Fibroblast of lung (primary cell): ENCODE measurements at regions not wholly inside any gene's neighbourhood (a gene's known extent, or its start where the extent isn't known, plus 50 kb on each side); places are given as distances from the start of the nearest gene placed in this dataset.

Experiments
- DNase-seq, 2 donors: peaks; one replicate each; pipeline versions ENCODE4 v3.0.0 to v3.0.0-alpha.2; 2010; ENCODE audit warnings: low read depth in 2 of 2
- H2AFZ ChIP-seq: 2 replicates; pipeline ENCODE4 v1.5.1; 2012; ENCODE audit warnings: low read length, control low read depth, inconsistent platforms
- H3K27ac ChIP-seq: 2 replicates; pipeline ENCODE4 v1.5.1; 2011; ENCODE audit warnings: low read length, control low read depth; ENCODE audit not compliant: insufficient read depth
- H3K27me3 ChIP-seq: 2 replicates; pipeline ENCODE4 v1.5.1; 2011; ENCODE audit warnings: mild to moderate bottlenecking, low read length; ENCODE audit not compliant: control insufficient read depth, insufficient read depth
- H3K36me3 ChIP-seq: 2 replicates; pipeline ENCODE4 v1.5.1; 2011; ENCODE audit warnings: low read length; ENCODE audit not compliant: control insufficient read depth, insufficient read depth
- H3K4me1 ChIP-seq: 2 replicates; pipeline ENCODE4 v1.5.1; 2011; ENCODE audit warnings: low read length; ENCODE audit not compliant: control insufficient read depth, insufficient read depth; ENCODE audit errors: extremely low read depth
- H3K4me2 ChIP-seq: 2 replicates; pipeline ENCODE4 v1.5.1; 2011; ENCODE audit warnings: low read length, control low read depth; ENCODE audit not compliant: insufficient read depth; ENCODE audit errors: extremely low read depth
- H3K4me3 ChIP-seq, 4 experiments: fragments of 200-600 bp in 1 of 4; sonication (generic) in 1 of 4; replicated peaks in 1 of 4; 2 replicates each; pipeline ENCODE4 v1.5.1; 2011 to 2016; ENCODE audit warnings: low read length in 4 of 4, low read depth in 3 of 4, mild to moderate bottlenecking in 3 of 4, control low read depth in 2 of 4, inconsistent platforms in 1 of 4, mixed read lengths in 1 of 4; ENCODE audit not compliant: insufficient read depth in 1 of 4; ENCODE audit errors: control extremely low read depth in 1 of 4
- H3K79me2 ChIP-seq: 2 replicates; pipeline ENCODE4 v1.5.1; 2012; ENCODE audit warnings: mild to moderate bottlenecking, low read length, inconsistent platforms; ENCODE audit not compliant: control insufficient read depth, insufficient read depth
- H3K9ac ChIP-seq: 2 replicates; pipeline ENCODE4 v1.5.1; 2011; ENCODE audit warnings: mild to moderate bottlenecking, low read length, control low read depth; ENCODE audit not compliant: insufficient read depth
- H3K9me3 ChIP-seq: 2 replicates; pipeline ENCODE4 v1.5.1; 2012; ENCODE audit warnings: low read depth, low read length; ENCODE audit not compliant: control insufficient read depth, insufficient read depth
- H4K20me1 ChIP-seq: 2 replicates; pipeline ENCODE4 v1.5.1; 2011; ENCODE audit warnings: low read length; ENCODE audit not compliant: control insufficient read depth, insufficient read depth; ENCODE audit errors: extremely low read depth
- CTCF ChIP-seq, 2 donors: IDR thresholded peaks in 1 of 2; conservative IDR thresholded peaks in 1 of 2; 1 replicate in 1 of 2; 2 replicates in 1 of 2; pipeline ENCODE4 v1.5.1; 2011 to 2012; ENCODE audit warnings: low read length in 2 of 2, control low read depth in 1 of 2, inconsistent platforms in 1 of 2, low read depth in 1 of 2, mild to moderate bottlenecking in 1 of 2
- EZH2 ChIP-seq: IDR thresholded peaks from 2 replicates; pipeline ENCODE4 v1.5.1; 2012; ENCODE audit warnings: low read length, control low read depth, mild to moderate bottlenecking; ENCODE audit errors: missing control alignments

GRCh38 chr2:171627412-171627811 lies 59.9 kb upstream of the DYNC1I2 start:
- peaks cover 4% of the 10 kb centered on the region for H3K27me3 ChIP-seq
- no peaks in the 10 kb centered on the region for H3K9me3 ChIP-seq
- no peaks in the 10 kb centered on the region for H4K20me1 ChIP-seq
- H3K79me2 ChIP-seq, result no peaks in the 10 kb centered on the region
- no peak overlapping the region for H2AFZ ChIP-seq
- no peak overlapping the region for H3K27ac ChIP-seq
- no peaks in the 10 kb centered on the region for H3K4me1 ChIP-seq
- TF ChIP-seq CTCF (conservative IDR thresholded peaks at IDR 0.05 in 1 of 2, IDR thresholded peaks at IDR 0.05 in 1 of 2; ENCODE audit: low read depth in 1 of 2, low read length in 2 of 2) (no peak), EZH2 (no peak)
- H3K4me2 ChIP-seq, result no peak overlapping the region
- no peak overlapping the region for H3K9ac ChIP-seq
- H3K4me3 ChIP-seq, result no peak overlapping the region
- H3K36me3 ChIP-seq, result no peaks in the 10 kb centered on the region
- DNase-seq, result no peak

- Histone ChIP-seq H3K4me3 (no peak overlapping the region), H3K4me2 (no peak overlapping the region), H3K27me3 (peaks cover under 1% of the 10 kb centered on the region), H2AFZ (no peak overlapping the region), H3K9ac (no peak overlapping the region), H4K20me1 (no peaks in the 10 kb centered on the region), H3K4me1 (no peaks in the 10 kb centered on the region), H3K27ac (no peak overlapping the region), H3K36me3 (no peaks in the 10 kb centered on the region), H3K79me2 (no peaks in the 10 kb centered on the region), H3K9me3 (no peaks in the 10 kb centered on the region)
- DNase-seq, result no peak
- TF ChIP-seq CTCF (conservative IDR thresholded peaks at IDR 0.05 in 1 of 2, IDR thresholded peaks at IDR 0.05 in 1 of 2; ENCODE audit: low read depth in 1 of 2, low read length in 2 of 2) (no peak), EZH2 (no peak)
Measured at GRCh38 chr2:171629113-171629512, 58.2 kb upstream of the DYNC1I2 start.

- Histone ChIP-seq H3K27ac (no peak overlapping the region), H3K9ac (no peak overlapping the region), H3K4me3 (no peak overlapping the region), H3K27me3 (no peaks in the 10 kb centered on the region), H3K4me1 (no peaks in the 10 kb centered on the region), H3K79me2 (no peaks in the 10 kb centered on the region), H3K4me2 (no peak overlapping the region), H3K36me3 (no peaks in the 10 kb centered on the region), H2AFZ (no peak overlapping the region), H3K9me3 (no peaks in the 10 kb centered on the region), H4K20me1 (no peaks in the 10 kb centered on the region)
- DNase-seq, result no peak
- TF ChIP-seq CTCF (conservative IDR thresholded peaks at IDR 0.05 in 1 of 2, IDR thresholded peaks at IDR 0.05 in 1 of 2; ENCODE audit: low read depth in 1 of 2, low read length in 2 of 2), result no peak
- no peak for TF ChIP-seq EZH2
Measured at GRCh38 chr2:171630089-171630770, 57.0 kb upstream of the DYNC1I2 start.
